ENCODE measurements at regions not wholly inside any gene's neighbourhood (a gene's known extent, or its start where the extent isn't known, plus 50 kb on each side); places are given as distances from the start of the nearest gene placed in this dataset.
A peak's percentile ranks its signal among the peaks of the same experiment; 100 is the strongest.

DNA sequence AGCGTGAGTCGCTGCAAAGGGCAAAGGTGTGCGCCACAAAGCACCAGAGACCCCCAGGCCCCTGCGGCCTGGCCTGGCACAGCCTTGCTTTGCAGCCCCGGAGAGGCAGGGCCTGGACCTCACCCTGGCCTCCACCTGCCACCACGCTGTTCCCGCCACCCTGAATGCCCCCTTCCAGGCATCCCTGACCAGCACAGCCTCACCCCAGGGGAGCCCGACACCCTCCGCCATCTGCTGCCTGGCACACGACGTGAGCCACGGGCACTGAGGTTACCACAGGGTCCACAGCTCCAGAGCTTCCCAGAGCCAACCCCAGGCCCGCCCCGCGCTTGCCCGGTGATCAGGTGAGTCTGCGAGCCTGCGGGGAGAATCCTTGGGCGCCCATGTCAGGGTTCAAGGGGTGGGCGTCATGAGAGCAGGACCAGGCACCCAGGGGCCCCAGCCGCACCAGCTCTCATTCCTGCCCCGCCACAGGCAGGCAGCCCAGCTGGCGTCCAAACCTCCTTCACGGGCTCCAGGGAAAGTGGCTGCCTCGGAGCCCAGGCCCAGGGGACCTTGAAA is 171.3 kb downstream of the BRD1 start:
- Mint-ChIP-seq H3K36me3 (ENCODE audit: low read depth) (no peaks in the 10 kb centered on the region), H3K4me3 (no peak overlapping the region), H3K27ac (no peak overlapping the region), H3K27me3 (ENCODE audit: insufficient read depth, low read depth, poor library complexity) (peaks cover 10% of the 10 kb centered on the region), H3K9me3 (no peaks in the 10 kb centered on the region), H3K4me1 (peaks cover 30% of the 10 kb centered on the region)
- no peak overlapping the region for H3K4me3 ChIP-seq
- no peaks in the 10 kb centered on the region for H3F3A ChIP-seq (replicated peaks; ENCODE audit: low read depth)
- DNase-seq (ENCODE audit: low spot score) (no peak), ATAC-seq (no peak)
- no peaks in the 10 kb centered on the region for H4K20me1 ChIP-seq (replicated peaks; ENCODE audit: insufficient read depth)
- H3K4me2 ChIP-seq: no peak overlapping the region
- H3K79me2 ChIP-seq (replicated peaks; ENCODE audit: insufficient read depth): no peaks in the 10 kb centered on the region
- H3K36me3 ChIP-seq (ENCODE audit: insufficient read depth): no peaks in the 10 kb centered on the region
- no peaks in the 10 kb centered on the region for H3K9me2 ChIP-seq (ENCODE audit: insufficient read depth)
- H3K27me3 ChIP-seq (ENCODE audit: insufficient read depth): no peaks in the 10 kb centered on the region
- no peaks in the 10 kb centered on the region for H3K4me1 ChIP-seq (ENCODE audit: insufficient read depth)
- TF ChIP-seq POLR2AphosphoS5 (IDR thresholded peaks at IDR 0.05; ENCODE audit: low read depth): no peak
- no peak for TF ChIP-seq CREB1 (CRISPR knock-in tag; IDR thresholded peaks at IDR 0.05; ENCODE audit: low read depth)
- H2AFZ ChIP-seq: no peak overlapping the region
- H3K27ac ChIP-seq (ENCODE audit: low read depth): no peak overlapping the region

DNA sequence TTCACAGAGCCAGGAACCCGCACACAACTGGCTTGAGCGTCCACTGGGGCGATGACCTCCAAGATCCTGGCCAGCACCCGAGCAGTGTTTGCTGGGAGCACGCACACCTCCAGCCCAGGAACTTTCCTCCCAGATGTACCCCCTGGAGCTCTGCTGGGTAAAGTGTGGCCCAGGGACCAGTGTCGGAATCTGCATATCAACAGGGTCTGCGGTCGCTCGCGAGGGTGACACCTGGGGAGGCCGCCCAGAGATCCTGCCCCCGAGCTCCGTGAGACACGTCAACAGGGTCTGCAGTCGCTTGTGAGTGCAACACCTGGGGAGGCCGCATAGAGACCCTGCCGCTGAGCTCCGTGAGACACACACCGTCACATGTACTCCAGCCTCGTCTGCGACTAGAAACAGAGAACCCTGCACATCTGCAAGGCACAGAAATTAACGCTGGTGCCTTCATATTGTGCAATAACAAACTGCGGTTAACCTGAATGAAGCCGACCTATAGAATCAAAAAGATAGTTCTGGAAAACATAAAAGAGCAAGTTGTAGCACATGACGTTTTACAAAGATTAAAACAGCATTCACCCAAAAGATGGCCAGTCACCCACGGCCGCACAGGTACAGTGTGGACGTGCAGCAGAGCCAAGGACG is 172.4 kb downstream of the BRD1 start:
- no peaks in the 10 kb centered on the region for H3K36me3 Mint-ChIP-seq (ENCODE audit: low read depth)
- DNase-seq (ENCODE audit: low spot score) (no peak), ATAC-seq (peak; percentile 45)
- no peak overlapping the region for H3K4me3 Mint-ChIP-seq
- no peaks in the 10 kb centered on the region for H4K20me1 ChIP-seq (replicated peaks; ENCODE audit: insufficient read depth)
- no peak overlapping the region for H3K27ac Mint-ChIP-seq
- no peak overlapping the region for H3K4me3 ChIP-seq
- no peaks in the 10 kb centered on the region for H3K4me1 ChIP-seq (ENCODE audit: insufficient read depth)
- H3K4me1 Mint-ChIP-seq: peaks cover 30% of the 10 kb centered on the region
- no peaks in the 10 kb centered on the region for H3K9me3 Mint-ChIP-seq
- H3K9me2 ChIP-seq (ENCODE audit: insufficient read depth): no peaks in the 10 kb centered on the region
- H3K27me3 ChIP-seq (ENCODE audit: insufficient read depth): no peaks in the 10 kb centered on the region
- no peaks in the 10 kb centered on the region for H3K36me3 ChIP-seq (ENCODE audit: insufficient read depth)
- no peak overlapping the region for H3K27ac ChIP-seq (ENCODE audit: low read depth)
- H3F3A ChIP-seq (replicated peaks; ENCODE audit: low read depth): no peaks in the 10 kb centered on the region
- peaks cover 5% of the 10 kb centered on the region for H3K27me3 Mint-ChIP-seq (ENCODE audit: insufficient read depth, low read depth, poor library complexity)
- H3K79me2 ChIP-seq (replicated peaks; ENCODE audit: insufficient read depth): no peaks in the 10 kb centered on the region
- H2AFZ ChIP-seq: no peak overlapping the region
- no peak overlapping the region for H3K4me2 ChIP-seq
- TF ChIP-seq ZNF114 (CRISPR knock-in tag; IDR thresholded peaks at IDR 0.05) (no peak), JUNB (IDR thresholded peaks at IDR 0.05; ENCODE audit: unreplicated experiment) (no peak), ZNF331 (CRISPR knock-in tag; IDR thresholded peaks at IDR 0.05; ENCODE audit: low read depth) (no peak), STAT1 (IDR thresholded peaks at IDR 0.05; ENCODE audit: unreplicated experiment) (no peak), POLR2AphosphoS5 (IDR thresholded peaks at IDR 0.05; ENCODE audit: low read depth) (no peak), EZH2phosphoT487 (IDR thresholded peaks at IDR 0.05; ENCODE audit: unreplicated experiment) (no peak), CREB1 (CRISPR knock-in tag; IDR thresholded peaks at IDR 0.05; ENCODE audit: low read depth) (no peak), NANOG (IDR thresholded peaks at IDR 0.05; ENCODE audit: borderline replicate concordance) (no peak)
- TF ChIP-seq, protein P1, sequence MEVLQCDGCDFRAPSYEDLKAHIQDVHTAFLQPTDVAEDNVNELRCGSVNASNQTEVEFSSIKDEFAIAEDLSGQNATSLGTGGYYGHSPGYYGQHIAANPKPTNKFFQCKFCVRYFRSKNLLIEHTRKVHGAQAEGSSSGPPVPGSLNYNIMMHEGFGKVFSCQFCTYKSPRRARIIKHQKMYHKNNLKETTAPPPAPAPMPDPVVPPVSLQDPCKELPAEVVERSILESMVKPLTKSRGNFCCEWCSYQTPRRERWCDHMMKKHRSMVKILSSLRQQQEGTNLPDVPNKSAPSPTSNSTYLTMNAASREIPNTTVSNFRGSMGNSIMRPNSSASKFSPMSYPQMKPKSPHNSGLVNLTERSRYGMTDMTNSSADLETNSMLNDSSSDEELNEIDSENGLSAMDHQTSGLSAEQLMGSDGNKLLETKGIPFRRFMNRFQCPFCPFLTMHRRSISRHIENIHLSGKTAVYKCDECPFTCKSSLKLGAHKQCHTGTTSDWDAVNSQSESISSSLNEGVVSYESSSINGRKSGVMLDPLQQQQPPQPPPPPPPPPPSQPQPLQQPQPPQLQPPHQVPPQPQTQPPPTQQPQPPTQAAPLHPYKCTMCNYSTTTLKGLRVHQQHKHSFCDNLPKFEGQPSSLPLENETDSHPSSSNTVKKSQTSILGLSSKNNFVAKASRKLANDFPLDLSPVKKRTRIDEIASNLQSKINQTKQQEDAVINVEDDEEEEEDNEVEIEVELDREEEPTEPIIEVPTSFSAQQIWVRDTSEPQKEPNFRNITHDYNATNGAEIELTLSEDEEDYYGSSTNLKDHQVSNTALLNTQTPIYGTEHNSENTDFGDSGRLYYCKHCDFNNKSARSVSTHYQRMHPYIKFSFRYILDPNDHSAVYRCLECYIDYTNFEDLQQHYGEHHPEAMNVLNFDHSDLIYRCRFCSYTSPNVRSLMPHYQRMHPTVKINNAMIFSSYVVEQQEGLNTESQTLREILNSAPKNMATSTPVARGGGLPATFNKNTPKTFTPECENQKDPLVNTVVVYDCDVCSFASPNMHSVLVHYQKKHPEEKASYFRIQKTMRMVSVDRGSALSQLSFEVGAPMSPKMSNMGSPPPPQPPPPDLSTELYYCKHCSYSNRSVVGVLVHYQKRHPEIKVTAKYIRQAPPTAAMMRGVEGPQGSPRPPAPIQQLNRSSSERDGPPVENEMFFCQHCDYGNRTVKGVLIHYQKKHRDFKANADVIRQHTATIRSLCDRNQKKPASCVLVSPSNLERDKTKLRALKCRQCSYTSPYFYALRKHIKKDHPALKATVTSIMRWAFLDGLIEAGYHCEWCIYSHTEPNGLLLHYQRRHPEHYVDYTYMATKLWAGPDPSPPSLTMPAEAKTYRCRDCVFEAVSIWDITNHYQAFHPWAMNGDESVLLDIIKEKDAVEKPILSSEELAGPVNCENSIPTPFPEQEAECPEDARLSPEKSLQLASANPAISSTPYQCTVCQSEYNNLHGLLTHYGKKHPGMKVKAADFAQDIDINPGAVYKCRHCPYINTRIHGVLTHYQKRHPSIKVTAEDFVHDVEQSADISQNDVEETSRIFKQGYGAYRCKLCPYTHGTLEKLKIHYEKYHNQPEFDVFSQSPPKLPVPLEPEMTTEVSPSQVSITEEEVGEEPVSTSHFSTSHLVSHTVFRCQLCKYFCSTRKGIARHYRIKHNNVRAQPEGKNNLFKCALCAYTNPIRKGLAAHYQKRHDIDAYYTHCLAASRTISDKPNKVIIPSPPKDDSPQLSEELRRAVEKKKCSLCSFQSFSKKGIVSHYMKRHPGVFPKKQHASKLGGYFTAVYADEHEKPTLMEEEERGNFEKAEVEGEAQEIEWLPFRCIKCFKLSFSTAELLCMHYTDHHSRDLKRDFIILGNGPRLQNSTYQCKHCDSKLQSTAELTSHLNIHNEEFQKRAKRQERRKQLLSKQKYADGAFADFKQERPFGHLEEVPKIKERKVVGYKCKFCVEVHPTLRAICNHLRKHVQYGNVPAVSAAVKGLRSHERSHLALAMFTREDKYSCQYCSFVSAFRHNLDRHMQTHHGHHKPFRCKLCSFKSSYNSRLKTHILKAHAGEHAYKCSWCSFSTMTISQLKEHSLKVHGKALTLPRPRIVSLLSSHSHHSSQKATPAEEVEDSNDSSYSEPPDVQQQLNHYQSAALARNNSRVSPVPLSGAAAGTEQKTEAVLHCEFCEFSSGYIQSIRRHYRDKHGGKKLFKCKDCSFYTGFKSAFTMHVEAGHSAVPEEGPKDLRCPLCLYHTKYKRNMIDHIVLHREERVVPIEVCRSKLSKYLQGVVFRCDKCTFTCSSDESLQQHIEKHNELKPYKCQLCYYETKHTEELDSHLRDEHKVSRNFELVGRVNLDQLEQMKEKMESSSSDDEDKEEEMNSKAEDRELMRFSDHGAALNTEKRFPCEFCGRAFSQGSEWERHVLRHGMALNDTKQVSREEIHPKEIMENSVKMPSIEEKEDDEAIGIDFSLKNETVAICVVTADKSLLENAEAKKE (CRISPR knock-in tag; IDR thresholded peaks at IDR 0.05): no peak
- TF ChIP-seq, protein P2, sequence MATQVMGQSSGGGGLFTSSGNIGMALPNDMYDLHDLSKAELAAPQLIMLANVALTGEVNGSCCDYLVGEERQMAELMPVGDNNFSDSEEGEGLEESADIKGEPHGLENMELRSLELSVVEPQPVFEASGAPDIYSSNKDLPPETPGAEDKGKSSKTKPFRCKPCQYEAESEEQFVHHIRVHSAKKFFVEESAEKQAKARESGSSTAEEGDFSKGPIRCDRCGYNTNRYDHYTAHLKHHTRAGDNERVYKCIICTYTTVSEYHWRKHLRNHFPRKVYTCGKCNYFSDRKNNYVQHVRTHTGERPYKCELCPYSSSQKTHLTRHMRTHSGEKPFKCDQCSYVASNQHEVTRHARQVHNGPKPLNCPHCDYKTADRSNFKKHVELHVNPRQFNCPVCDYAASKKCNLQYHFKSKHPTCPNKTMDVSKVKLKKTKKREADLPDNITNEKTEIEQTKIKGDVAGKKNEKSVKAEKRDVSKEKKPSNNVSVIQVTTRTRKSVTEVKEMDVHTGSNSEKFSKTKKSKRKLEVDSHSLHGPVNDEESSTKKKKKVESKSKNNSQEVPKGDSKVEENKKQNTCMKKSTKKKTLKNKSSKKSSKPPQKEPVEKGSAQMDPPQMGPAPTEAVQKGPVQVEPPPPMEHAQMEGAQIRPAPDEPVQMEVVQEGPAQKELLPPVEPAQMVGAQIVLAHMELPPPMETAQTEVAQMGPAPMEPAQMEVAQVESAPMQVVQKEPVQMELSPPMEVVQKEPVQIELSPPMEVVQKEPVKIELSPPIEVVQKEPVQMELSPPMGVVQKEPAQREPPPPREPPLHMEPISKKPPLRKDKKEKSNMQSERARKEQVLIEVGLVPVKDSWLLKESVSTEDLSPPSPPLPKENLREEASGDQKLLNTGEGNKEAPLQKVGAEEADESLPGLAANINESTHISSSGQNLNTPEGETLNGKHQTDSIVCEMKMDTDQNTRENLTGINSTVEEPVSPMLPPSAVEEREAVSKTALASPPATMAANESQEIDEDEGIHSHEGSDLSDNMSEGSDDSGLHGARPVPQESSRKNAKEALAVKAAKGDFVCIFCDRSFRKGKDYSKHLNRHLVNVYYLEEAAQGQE (IDR thresholded peaks at IDR 0.05; ENCODE audit: unreplicated experiment): no peak
- TF ChIP-seq, protein P3, sequence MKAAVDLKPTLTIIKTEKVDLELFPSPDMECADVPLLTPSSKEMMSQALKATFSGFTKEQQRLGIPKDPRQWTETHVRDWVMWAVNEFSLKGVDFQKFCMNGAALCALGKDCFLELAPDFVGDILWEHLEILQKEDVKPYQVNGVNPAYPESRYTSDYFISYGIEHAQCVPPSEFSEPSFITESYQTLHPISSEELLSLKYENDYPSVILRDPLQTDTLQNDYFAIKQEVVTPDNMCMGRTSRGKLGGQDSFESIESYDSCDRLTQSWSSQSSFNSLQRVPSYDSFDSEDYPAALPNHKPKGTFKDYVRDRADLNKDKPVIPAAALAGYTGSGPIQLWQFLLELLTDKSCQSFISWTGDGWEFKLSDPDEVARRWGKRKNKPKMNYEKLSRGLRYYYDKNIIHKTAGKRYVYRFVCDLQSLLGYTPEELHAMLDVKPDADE (IDR thresholded peaks at IDR 0.05): no peak

All from GM23338 (cell line).